ENCODE measurements at regions not wholly inside any gene's neighbourhood (a gene's known extent, or its start where the extent isn't known, plus 50 kb on each side); places are given as distances from the start of the nearest gene placed in this dataset.

- TF ChIP-seq EZH2phosphoT487 (IDR thresholded peaks at IDR 0.05): no peak
- TF ChIP-seq, protein P1, sequence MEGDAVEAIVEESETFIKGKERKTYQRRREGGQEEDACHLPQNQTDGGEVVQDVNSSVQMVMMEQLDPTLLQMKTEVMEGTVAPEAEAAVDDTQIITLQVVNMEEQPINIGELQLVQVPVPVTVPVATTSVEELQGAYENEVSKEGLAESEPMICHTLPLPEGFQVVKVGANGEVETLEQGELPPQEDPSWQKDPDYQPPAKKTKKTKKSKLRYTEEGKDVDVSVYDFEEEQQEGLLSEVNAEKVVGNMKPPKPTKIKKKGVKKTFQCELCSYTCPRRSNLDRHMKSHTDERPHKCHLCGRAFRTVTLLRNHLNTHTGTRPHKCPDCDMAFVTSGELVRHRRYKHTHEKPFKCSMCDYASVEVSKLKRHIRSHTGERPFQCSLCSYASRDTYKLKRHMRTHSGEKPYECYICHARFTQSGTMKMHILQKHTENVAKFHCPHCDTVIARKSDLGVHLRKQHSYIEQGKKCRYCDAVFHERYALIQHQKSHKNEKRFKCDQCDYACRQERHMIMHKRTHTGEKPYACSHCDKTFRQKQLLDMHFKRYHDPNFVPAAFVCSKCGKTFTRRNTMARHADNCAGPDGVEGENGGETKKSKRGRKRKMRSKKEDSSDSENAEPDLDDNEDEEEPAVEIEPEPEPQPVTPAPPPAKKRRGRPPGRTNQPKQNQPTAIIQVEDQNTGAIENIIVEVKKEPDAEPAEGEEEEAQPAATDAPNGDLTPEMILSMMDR (IDR thresholded peaks at IDR 0.05): no peak
These were observed 1496.3 kb downstream of the PCDH7 start for GRCh38 chr4:32216502-32216901.

All from neural progenitor cell (in vitro differentiated cells).